Activated T-cell treated with anti-CD3 and anti-CD28 coated beads, Interleukin-2, amount 50 U/mL, for 4 hours (primary cell): ENCODE measurements at regions not wholly inside any gene's neighbourhood (a gene's known extent, or its start where the extent isn't known, plus 50 kb on each side); places are given as distances from the start of the nearest gene placed in this dataset.

Experiments used
- ATAC-seq, 2 donors: fragments of 200-7000 bp; cut with Tn5 transposase; one replicate each; pipeline ENCODE4 v1.10.0; 2021
- DNase-seq: peaks from one replicate; pipeline ENCODE4 v3.0.0-alpha.2; 2020
- H3K27me3 Mint-ChIP-seq: one replicate; pipeline ENCODE4 v1.8.0; 2021; ENCODE audit warnings: low read depth, mixed read lengths
- H3K36me3 Mint-ChIP-seq: one replicate; pipeline ENCODE4 v1.8.0; 2022; ENCODE audit warnings: mixed read lengths; ENCODE audit not compliant: insufficient read depth
- H3K4me1 Mint-ChIP-seq: one replicate; pipeline ENCODE4 v1.8.0; 2021; ENCODE audit warnings: low read depth, mixed read lengths
- H3K4me3 Mint-ChIP-seq: one replicate; pipeline ENCODE4 v1.8.0; 2021; ENCODE audit warnings: mild to moderate bottlenecking, moderate library complexity, mixed read lengths
- H3K9me3 Mint-ChIP-seq: one replicate; pipeline ENCODE4 v1.8.0; 2021; ENCODE audit warnings: mixed read lengths

GRCh38 chr1:96634883-96635282, 86.7 kb upstream of the PTBP2 start:
- no peaks in the 10 kb centered on the region for H3K9me3 Mint-ChIP-seq
- ATAC-seq = no peak

GRCh38 chr1:96641282-96641681, 80.3 kb upstream of the PTBP2 start:
- Mint-ChIP-seq H3K9me3 (no peaks in the 10 kb centered on the region), H3K36me3 (no peaks in the 10 kb centered on the region), H3K4me3 (no peak overlapping the region), H3K27me3 (no peaks in the 10 kb centered on the region), H3K4me1 (no peaks in the 10 kb centered on the region)
- no peak for ATAC-seq
- DNase-seq = no peak

More at GRCh38 chr1:96634883-96635282, 86.7 kb upstream of the PTBP2 start:
- H3K4me1 Mint-ChIP-seq = no peaks in the 10 kb centered on the region
- no peaks in the 10 kb centered on the region for H3K27me3 Mint-ChIP-seq
- H3K36me3 Mint-ChIP-seq = no peaks in the 10 kb centered on the region
- no peak for DNase-seq
- H3K4me3 Mint-ChIP-seq = no peak overlapping the region

- H3K9me3 Mint-ChIP-seq = no peaks in the 10 kb centered on the region
- no peaks in the 10 kb centered on the region for H3K4me1 Mint-ChIP-seq
- DNase-seq = no peak
- H3K36me3 Mint-ChIP-seq = no peaks in the 10 kb centered on the region
- no peak for ATAC-seq
- H3K4me3 Mint-ChIP-seq = no peak overlapping the region
- H3K27me3 Mint-ChIP-seq = no peaks in the 10 kb centered on the region
These were observed 78.1 kb upstream of the PTBP2 start for GRCh38 chr1:96643519-96643918.

- no peaks in the 10 kb centered on the region for H3K9me3 Mint-ChIP-seq
- no peak for DNase-seq
- no peaks in the 10 kb centered on the region for H3K4me1 Mint-ChIP-seq
- peaks cover 7% of the 10 kb centered on the region for H3K27me3 Mint-ChIP-seq
- H3K36me3 Mint-ChIP-seq = no peaks in the 10 kb centered on the region
- ATAC-seq = no peak
- no peak overlapping the region for H3K4me3 Mint-ChIP-seq
These were observed 72.3 kb upstream of the PTBP2 start for GRCh38 chr1:96649301-96649700.

GRCh38 chr1:96651517-96651916, 70.1 kb upstream of the PTBP2 start:
- Mint-ChIP-seq H3K9me3 (no peaks in the 10 kb centered on the region), H3K4me1 (no peaks in the 10 kb centered on the region), H3K36me3 (no peaks in the 10 kb centered on the region), H3K4me3 (no peak overlapping the region), H3K27me3 (peaks cover 7% of the 10 kb centered on the region)
- DNase-seq = no peak
- ATAC-seq = no peak

GRCh38 chr1:96660051-96660450, 61.5 kb upstream of the PTBP2 start:
- ATAC-seq = no peak
- no peaks in the 10 kb centered on the region for H3K36me3 Mint-ChIP-seq
- H3K9me3 Mint-ChIP-seq = peaks cover 23% of the 10 kb centered on the region
- no peaks in the 10 kb centered on the region for H3K4me1 Mint-ChIP-seq
- no peaks in the 10 kb centered on the region for H3K27me3 Mint-ChIP-seq
- DNase-seq = no peak
- no peak overlapping the region for H3K4me3 Mint-ChIP-seq

GRCh38 chr1:96660503-96660902, 61.1 kb upstream of the PTBP2 start:
- H3K27me3 Mint-ChIP-seq = no peaks in the 10 kb centered on the region
- no peaks in the 10 kb centered on the region for H3K4me1 Mint-ChIP-seq
- H3K4me3 Mint-ChIP-seq = no peak overlapping the region
- ATAC-seq = no peak
- no peaks in the 10 kb centered on the region for H3K36me3 Mint-ChIP-seq
- H3K9me3 Mint-ChIP-seq = peaks cover 23% of the 10 kb centered on the region
- DNase-seq = no peak
